DND-41 (cell line): ENCODE measurements at regions not wholly inside any gene's neighbourhood (a gene's known extent, or its start where the extent isn't known, plus 50 kb on each side); places are given as distances from the start of the nearest gene placed in this dataset.

Source experiments
- EZH2 ChIP-seq: IDR thresholded peaks from 3 replicates; pipeline ENCODE4 v1.6.1; 2012; ENCODE audit warnings: borderline replicate concordance, low read depth, mild to moderate bottlenecking, moderate library complexity, low read length, inconsistent platforms; ENCODE audit not compliant: severe bottlenecking
- TF ChIP-seq, protein P1 (sequence below): IDR thresholded peaks from 2 replicates; pipeline ENCODE4 v1.5.1; 2012; ENCODE audit warnings: borderline replicate concordance, low read length, moderate library complexity, mild to moderate bottlenecking; ENCODE audit not compliant: poor library complexity, severe bottlenecking; ENCODE audit errors: extremely low read depth

DNA sequence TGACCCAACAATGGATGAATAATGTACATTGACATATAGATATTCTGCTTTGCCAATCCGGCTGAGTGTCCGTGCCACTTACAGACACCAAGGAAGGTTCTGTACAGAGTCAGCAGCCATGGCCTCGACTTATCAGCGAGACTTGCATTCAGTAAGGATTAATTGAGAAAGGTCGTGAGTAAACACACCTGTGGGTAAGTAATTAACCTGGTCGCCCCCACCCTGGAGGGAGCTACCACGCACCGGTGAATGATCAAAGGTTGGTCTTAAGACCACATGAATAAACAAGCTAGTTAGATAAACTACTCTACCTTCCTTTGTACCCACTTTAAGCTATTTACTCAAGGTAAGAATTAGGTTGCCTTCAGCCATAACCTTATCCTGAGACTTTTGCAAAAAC lies 66.5 kb upstream of the MFGE8 start:
- TF ChIP-seq, protein P1, sequence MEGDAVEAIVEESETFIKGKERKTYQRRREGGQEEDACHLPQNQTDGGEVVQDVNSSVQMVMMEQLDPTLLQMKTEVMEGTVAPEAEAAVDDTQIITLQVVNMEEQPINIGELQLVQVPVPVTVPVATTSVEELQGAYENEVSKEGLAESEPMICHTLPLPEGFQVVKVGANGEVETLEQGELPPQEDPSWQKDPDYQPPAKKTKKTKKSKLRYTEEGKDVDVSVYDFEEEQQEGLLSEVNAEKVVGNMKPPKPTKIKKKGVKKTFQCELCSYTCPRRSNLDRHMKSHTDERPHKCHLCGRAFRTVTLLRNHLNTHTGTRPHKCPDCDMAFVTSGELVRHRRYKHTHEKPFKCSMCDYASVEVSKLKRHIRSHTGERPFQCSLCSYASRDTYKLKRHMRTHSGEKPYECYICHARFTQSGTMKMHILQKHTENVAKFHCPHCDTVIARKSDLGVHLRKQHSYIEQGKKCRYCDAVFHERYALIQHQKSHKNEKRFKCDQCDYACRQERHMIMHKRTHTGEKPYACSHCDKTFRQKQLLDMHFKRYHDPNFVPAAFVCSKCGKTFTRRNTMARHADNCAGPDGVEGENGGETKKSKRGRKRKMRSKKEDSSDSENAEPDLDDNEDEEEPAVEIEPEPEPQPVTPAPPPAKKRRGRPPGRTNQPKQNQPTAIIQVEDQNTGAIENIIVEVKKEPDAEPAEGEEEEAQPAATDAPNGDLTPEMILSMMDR: no peak
- no peak for TF ChIP-seq EZH2
